H7 (cell line): ENCODE measurements at regions not wholly inside any gene's neighbourhood (a gene's known extent, or its start where the extent isn't known, plus 50 kb on each side); places are given as distances from the start of the nearest gene placed in this dataset.
"Not testable (repeated sequence)": the region's sequence is repeated elsewhere in the genome, so short reads cannot be mapped to it uniquely, and the experiment has no call there.

Experiments
- DNase-seq: peaks from one replicate; pipeline ENCODE4 v3.0.0; 2012
- H3K27me3 ChIP-seq: 2 replicates; pipeline ENCODE4 v1.6.0; 2011; ENCODE audit warnings: mild to moderate bottlenecking, low read length; ENCODE audit not compliant: control insufficient read depth, insufficient read depth
- H3K36me3 ChIP-seq: replicated peaks from 2 replicates; pipeline ENCODE4 v1.5.1; 2011; ENCODE audit warnings: low read length; ENCODE audit not compliant: control insufficient read depth, insufficient read depth
- H3K4me3 ChIP-seq: 2 replicates; pipeline ENCODE4 v1.5.1; 2011; ENCODE audit warnings: low read depth, mild to moderate bottlenecking, control low read depth, low read length, moderate library complexity; ENCODE audit not compliant: insufficient read depth

DNA sequence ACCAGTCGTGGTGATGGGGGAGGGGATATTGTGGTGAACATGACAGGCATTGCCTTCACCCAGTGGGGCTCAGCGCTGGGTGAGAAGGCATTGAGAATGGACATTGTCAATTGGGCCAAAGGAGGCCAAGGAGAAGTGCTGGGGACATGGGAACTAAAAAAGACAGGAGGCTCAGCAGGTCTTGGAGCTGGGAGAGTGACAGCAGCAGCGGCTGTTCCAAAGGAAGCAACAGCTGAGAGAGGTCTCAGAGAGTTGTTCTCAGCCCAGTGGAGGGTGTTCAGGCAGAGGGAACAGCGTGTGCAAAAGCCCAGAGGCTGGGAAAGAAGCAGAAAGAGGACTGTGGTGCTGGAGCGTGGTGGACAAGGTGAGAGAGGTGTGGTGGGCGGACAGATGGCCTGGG lies 56.6 kb upstream of the ASNS start:
- DNase-seq, H3K27me3 ChIP-seq, H3K4me3 ChIP-seq, H3K36me3 ChIP-seq: not testable (repeated sequence)

DNA sequence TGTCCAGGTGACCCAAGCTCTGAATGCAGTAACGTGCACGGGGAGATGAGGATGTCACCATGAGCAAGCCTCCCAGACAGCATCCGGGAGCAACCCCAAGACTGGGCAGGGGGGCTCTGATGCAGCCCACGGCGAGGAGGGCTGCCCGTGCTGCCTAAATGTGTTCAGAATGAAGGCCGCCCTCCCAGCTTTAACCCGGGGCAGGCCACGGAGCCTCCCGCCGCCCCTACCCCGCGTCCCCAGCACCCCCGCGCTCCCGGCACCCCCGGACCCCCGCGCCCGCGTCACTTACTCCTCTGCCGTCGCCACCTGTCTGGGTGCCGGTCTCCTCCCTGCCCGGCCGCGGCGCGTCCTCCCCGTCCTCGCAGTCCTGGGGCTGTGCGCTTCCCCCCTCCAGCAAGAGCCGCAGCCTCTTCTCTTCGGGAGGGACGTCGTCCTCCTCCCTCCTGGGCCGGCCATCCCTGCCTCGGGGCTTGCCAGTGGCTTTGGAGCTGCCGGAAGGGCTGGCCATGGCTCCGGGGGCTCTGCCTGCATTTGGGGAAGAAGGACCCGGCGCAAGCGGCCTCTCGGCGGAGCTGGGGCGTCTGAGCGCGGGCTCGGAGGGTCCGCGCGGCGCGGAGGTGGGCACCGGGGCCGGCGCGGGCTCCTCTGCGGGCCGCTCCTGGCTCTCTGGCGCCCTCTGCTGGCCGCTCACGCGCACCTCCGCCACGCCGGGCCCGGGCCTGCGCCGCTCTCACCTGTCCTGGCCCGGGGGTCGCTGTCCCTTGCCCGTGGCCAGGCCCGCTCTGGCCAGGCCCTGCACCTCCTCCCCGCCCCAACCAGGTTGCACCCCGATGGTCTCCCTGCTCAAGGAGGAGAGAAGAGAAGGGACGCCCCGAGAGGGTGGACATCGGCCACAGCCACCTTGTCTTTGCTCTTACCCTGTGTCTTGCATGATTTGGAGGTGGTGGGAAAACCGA lies 55.9 kb upstream of the ASNS start:
- H3K4me3 ChIP-seq = peak overlapping the region; percentile 44
- DNase-seq, H3K36me3 ChIP-seq, H3K27me3 ChIP-seq: not testable (repeated sequence)
